HuH-7 (cell line): ENCODE measurements at regions not wholly inside any gene's neighbourhood (a gene's known extent, or its start where the extent isn't known, plus 50 kb on each side); places are given as distances from the start of the nearest gene placed in this dataset.
"Not testable (repeated sequence)": the region's sequence is repeated elsewhere in the genome, so short reads cannot be mapped to it uniquely, and the experiment has no call there.

ENCODE experiments used
- DNase-seq: peaks from one replicate; pipeline ENCODE4 v3.0.0; 2011; ENCODE audit warnings: low spot score

GRCh38 chr1:207243442-207244408, 77.8 kb upstream of the CD55 start:
- DNase-seq = no peak

GRCh38 chr1:207244409-207244801, 77.1 kb upstream of the CD55 start:
- DNase-seq = no peak

- DNase-seq = no peak
These were observed 76.4 kb upstream of the CD55 start for GRCh38 chr1:207245124-207245523.

- DNase-seq = no peak
These were observed 72.8 kb upstream of the CD55 start for GRCh38 chr1:207248544-207249198.

GRCh38 chr1:207250431-207250830, 71.0 kb upstream of the CD55 start:
- no peak for DNase-seq

GRCh38 chr1:207251066-207251465, 70.4 kb upstream of the CD55 start:
- DNase-seq = no peak

GRCh38 chr1:207256869-207257268, 64.6 kb upstream of the CD55 start:
- DNase-seq = no peak

- DNase-seq = no peak
These were observed 62.1 kb upstream of the CD55 start for GRCh38 chr1:207259391-207259790.

- no peak for DNase-seq
These were observed 59.5 kb upstream of the CD55 start for GRCh38 chr1:207261971-207262370.

GRCh38 chr1:207262891-207263290, 58.6 kb upstream of the CD55 start:
- DNase-seq = not testable (repeated sequence)

- no peak for DNase-seq
These were observed 56.7 kb upstream of the CD55 start for GRCh38 chr1:207264663-207265252.

- no peak for DNase-seq
These were observed 53.1 kb upstream of the CD55 start for GRCh38 chr1:207268337-207268736.

- no peak for DNase-seq
These were observed 52.5 kb upstream of the CD55 start for GRCh38 chr1:207268753-207269511.
